ENCODE measurements at regions not wholly inside any gene's neighbourhood (a gene's known extent, or its start where the extent isn't known, plus 50 kb on each side); places are given as distances from the start of the nearest gene placed in this dataset.

DNA sequence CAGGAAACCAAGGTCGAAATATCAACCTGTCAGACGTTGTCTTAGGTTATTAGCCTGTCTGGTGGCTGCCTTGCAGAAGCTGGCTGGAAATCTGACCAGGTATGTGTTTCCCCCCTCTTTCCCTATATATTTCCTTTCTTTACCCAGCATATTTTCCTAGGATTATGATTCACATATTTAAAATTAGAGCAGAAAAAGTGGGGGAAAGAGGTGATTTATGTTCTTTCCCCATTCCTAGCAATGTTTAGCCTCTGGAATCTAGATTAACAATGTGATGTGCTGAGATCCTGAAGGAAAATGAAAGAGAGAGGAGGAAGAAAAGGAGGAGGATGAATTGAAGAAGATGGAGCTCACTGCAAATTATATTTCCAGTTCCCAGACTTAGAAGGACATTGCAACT lies 421.4 kb upstream of the AUTS2 start:
- Mint-ChIP-seq H3K9me3 (peaks cover 4 to 7% of the 10 kb centered on the region in 2 donors), H3K36me3 (peaks cover 1 to 9% of the 10 kb centered on the region in 2 donors), H3K27ac (no peak overlapping the region), H3K4me3 (no peak overlapping the region), H3K4me1 (peaks cover 18 to 23% of the 10 kb centered on the region in 2 donors), H3K27me3 (peaks cover 1 to 11% of the 10 kb centered on the region in 2 donors)
- DNase-seq (no peak), ATAC-seq (replicated peaks) (no peak)

DNA sequence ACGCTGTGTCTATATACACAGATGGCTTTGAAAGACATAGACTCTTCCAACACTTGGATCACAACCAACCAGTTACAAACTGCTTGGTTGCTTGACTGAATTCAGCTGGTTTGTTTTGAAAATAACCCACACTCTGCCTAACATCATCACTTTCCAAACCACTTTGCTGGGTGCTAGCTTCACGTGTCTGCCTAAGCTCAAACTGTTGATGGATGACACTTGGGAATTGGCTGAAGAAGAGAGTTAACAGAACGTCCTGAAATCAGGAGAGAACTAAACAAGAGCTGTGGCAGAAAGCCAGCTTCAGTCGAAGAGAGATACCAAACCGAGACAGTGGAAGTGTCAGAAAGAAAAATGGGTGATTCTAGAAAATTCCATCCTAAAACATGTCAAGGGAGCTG lies 420.8 kb upstream of the AUTS2 start:
- Mint-ChIP-seq H3K4me3 (no peak overlapping the region), H3K27ac (no peak overlapping the region), H3K36me3 (peaks cover 1 to 13% of the 10 kb centered on the region in 2 donors), H3K9me3 (peaks cover 6 to 8% of the 10 kb centered on the region in 2 donors), H3K27me3 (peaks cover 0 to 11% of the 10 kb centered on the region in 2 donors), H3K4me1 (peaks cover 19 to 29% of the 10 kb centered on the region in 2 donors)
- ATAC-seq (replicated peaks) (no peak), DNase-seq (no peak)

DNA sequence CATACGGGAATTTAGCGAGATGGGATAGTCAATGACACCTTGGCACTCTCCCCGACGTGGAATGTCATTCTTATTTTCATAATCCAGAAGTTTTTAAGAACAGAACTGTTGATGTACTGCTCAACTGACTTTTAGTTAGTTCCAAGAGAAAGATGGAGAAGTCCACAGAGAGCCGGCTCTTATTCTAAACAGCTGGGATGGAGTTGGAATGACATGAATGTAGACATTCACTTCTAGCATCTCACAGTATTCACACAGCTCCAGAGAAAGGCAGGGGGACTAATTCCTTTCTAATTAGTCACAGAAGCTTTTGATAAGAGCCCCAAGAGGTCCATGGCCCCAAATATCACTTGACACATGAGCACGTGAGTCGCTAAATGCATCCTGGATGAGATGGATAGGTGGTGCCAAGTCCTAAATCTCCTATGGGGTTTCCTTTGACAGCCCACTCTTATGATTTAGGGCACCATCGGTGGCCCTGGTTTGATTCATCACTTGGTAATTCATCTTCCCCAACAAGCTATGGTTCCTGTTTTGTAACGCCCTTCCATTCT lies 420.3 kb upstream of the AUTS2 start:
- Mint-ChIP-seq H3K4me3 (no peak overlapping the region), H3K9me3 (peaks cover 9 to 10% of the 10 kb centered on the region in 2 donors), H3K4me1 (peaks cover 24 to 35% of the 10 kb centered on the region in 2 donors), H3K36me3 (peaks cover 1 to 16% of the 10 kb centered on the region in 2 donors), H3K27ac (no peak overlapping the region), H3K27me3 (peaks cover 0 to 11% of the 10 kb centered on the region in 2 donors)
- no peak for ATAC-seq (replicated peaks)
- no peak for DNase-seq

DNA sequence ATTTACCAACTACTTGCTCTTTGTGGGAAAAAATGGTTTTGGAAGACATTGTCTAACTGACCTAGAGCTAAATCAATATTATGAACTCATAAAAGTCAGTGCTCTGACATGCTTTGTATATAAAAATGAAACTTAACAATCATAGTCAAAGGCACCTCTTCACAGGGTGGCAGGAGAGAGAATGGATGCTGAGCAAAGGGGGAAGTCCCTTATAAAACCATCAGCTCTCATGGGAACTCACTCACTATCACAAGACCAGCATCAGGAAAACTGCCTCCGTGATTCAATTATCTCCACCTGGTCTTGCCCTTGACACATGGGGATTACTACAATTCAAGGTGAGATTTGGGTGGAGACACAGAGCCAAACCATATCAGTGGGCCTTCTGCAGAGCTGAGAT lies 417.6 kb upstream of the AUTS2 start:
- H3K36me3 Mint-ChIP-seq, result peaks cover 1 to 16% of the 10 kb centered on the region in 2 donors
- peak overlapping the region; percentile 65 for H3K27ac Mint-ChIP-seq
- no peaks in the 10 kb centered on the region for H3K27me3 Mint-ChIP-seq
- H3K4me3 Mint-ChIP-seq, result no peak overlapping the region
- DNase-seq (no peak), ATAC-seq (replicated peaks) (peak; percentile 43 to 59)
- peaks cover 22 to 46% of the 10 kb centered on the region in 2 donors for H3K4me1 Mint-ChIP-seq
- H3K9me3 Mint-ChIP-seq, result peaks cover 9 to 10% of the 10 kb centered on the region in 2 donors

DNA sequence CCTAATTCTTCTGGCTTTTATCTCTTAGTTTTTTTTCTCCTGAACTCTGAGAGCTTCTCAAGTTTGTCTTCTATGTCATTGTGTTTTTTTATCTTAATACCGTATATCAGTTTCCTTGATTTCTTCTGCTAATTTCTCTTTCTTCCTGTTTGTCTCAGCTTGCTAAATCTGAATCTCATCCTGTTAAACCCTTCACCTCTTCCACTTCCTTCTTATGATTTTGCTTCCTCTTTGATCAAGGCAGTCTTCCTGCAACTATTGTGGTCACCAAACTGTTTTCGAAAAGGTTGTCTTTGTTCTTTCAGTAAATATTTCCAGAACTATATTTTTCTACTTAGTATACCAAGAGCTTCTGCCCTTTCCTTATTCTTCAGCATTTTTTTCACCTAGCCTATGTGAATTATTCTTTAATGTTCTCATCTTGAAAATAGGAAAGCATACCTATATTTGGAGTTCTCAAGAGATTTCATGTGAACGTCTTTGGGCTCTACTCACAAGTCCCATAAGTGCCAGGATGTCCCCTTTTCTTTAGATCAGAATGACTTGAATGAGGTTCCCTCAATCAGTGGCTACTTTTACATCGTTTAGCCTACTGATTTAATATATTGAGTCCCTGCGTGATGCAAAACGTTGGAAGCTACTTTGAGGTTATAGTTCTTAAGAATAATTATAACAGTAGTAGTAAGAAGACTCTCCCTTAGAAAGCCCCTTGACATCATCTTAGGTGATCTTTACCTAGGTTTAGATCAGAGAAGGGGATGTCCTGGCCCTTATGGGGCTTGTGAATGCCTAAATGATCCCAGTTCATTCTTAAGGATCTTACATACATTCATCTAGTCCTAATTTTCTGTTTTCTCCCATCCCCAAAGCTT lies 415.4 kb upstream of the AUTS2 start:
- peaks cover 1 to 16% of the 10 kb centered on the region in 2 donors for H3K36me3 Mint-ChIP-seq
- H3K4me3 Mint-ChIP-seq, result peak overlapping the region; percentile 7 to 16
- peak overlapping the region; percentile 83 for H3K27ac Mint-ChIP-seq
- peak; percentile 67 to 79 for ATAC-seq (replicated peaks)
- DNase-seq, result no peak
- peaks cover 21 to 46% of the 10 kb centered on the region in 2 donors for H3K4me1 Mint-ChIP-seq
- H3K27me3 Mint-ChIP-seq, result no peaks in the 10 kb centered on the region
- H3K9me3 Mint-ChIP-seq, result peaks cover 15 to 18% of the 10 kb centered on the region in 2 donors

DNA sequence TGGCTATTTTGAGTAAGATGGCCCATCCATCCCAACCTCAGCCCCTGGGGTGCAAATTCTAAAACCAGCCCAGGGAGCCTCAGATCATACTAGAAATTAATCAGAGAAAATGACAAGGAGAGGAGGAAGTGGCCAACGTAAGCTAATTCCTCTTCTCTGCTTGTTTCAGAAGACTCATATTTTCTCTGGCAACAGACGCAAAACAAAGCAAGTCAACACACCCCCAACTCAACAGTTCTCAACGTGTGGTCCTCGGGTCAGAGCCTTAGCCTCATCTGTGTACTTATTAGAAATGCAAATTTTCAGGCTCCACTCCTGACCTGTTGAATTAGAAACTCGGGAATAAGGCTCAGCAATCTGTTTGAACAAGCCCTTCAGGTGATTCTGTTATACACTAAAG lies 413.9 kb upstream of the AUTS2 start:
- DNase-seq, result no peak
- Mint-ChIP-seq H3K36me3 (peaks cover 1 to 16% of the 10 kb centered on the region in 2 donors), H3K27ac (peak overlapping the region; percentile 89), H3K4me1 (peaks cover 23 to 46% of the 10 kb centered on the region in 2 donors), H3K4me3 (peak overlapping the region; percentile 43 to 55), H3K27me3 (no peaks in the 10 kb centered on the region), H3K9me3 (peaks cover 15 to 18% of the 10 kb centered on the region in 2 donors)
- ATAC-seq (replicated peaks), result peak; percentile 58 to 65

DNA sequence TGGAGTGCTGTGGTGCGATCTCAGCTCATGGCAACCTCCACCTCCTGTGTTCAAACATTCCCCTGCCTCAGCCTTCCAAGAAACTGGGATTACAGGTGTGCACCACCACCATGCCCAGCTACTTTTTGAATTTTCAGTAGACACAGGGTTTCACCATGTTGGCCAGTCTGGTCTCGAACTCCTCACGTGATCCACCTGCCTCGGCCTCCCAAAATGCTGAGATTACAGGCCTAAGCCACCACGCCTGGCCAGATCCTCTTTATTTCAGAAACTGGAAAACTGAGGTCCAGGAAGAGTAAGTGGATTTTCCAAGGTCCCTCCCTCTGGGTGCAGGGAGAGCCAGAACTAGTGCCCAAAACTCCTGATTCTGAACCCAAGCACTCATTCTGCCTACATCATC lies 413.1 kb upstream of the AUTS2 start:
- DNase-seq, result no peak
- Mint-ChIP-seq H3K27me3 (no peaks in the 10 kb centered on the region), H3K4me1 (peaks cover 20 to 41% of the 10 kb centered on the region in 2 donors), H3K36me3 (peaks cover 1 to 12% of the 10 kb centered on the region in 2 donors), H3K27ac (peak overlapping the region; percentile 20), H3K4me3 (no peak overlapping the region), H3K9me3 (peaks cover 11 to 14% of the 10 kb centered on the region in 2 donors)
- no peak for ATAC-seq (replicated peaks)

DNA sequence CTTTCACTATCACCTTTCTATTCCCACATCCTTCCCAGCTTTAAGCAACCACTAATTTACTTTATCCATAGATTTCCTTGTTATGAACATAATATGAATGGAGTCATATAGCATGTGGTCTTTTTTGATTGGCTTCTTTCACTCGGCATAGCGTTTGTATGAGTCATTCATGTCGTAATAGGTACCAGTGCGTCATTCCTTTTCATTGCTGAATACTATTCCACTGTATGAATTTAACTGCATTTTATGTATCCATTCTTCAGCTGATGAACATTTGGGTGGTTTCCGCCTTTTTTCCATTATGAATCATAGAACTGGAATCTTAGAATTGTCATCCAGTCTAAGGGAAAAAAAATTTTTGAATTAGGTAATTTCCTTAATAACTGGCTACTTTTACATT lies 411.3 kb upstream of the AUTS2 start:
- DNase-seq (no peak), ATAC-seq (replicated peaks) (no peak)
- Mint-ChIP-seq H3K9me3 (peaks cover 10 to 14% of the 10 kb centered on the region in 2 donors), H3K36me3 (peaks cover 0 to 6% of the 10 kb centered on the region in 2 donors), H3K27me3 (no peaks in the 10 kb centered on the region), H3K27ac (no peak overlapping the region), H3K4me1 (peaks cover 29 to 45% of the 10 kb centered on the region in 2 donors), H3K4me3 (no peak overlapping the region)

DNA sequence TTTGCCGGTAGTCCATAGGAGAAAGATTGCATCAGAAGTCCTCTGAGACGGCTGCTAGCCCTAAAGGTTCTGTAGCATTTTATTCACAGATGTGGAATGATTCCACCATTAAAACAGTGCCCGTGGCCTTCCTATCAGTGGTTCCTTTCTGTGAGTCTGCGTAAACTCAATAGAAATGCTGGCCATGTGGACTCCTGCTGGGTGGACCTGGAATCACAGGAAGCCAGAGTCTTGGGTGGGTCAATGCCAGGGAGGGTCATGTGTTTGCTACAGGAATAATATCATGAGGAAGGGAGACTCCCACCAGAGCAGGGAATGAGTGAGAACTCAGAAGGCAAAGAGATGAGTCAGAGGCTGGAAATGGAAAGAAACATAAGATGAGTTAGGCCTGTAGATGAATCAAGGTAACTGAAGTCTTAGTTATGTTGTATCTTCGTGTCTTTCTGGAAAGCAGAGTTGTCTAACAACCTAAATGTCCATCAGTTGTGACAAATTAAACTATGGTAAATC lies 410.4 kb upstream of the AUTS2 start:
- ATAC-seq (replicated peaks) (no peak), DNase-seq (no peak)
- Mint-ChIP-seq H3K9me3 (peaks cover 6 to 9% of the 10 kb centered on the region in 2 donors), H3K27me3 (no peaks in the 10 kb centered on the region), H3K36me3 (no peaks in the 10 kb centered on the region), H3K27ac (no peak overlapping the region), H3K4me3 (no peak overlapping the region), H3K4me1 (peaks cover 27 to 39% of the 10 kb centered on the region in 2 donors)

DNA sequence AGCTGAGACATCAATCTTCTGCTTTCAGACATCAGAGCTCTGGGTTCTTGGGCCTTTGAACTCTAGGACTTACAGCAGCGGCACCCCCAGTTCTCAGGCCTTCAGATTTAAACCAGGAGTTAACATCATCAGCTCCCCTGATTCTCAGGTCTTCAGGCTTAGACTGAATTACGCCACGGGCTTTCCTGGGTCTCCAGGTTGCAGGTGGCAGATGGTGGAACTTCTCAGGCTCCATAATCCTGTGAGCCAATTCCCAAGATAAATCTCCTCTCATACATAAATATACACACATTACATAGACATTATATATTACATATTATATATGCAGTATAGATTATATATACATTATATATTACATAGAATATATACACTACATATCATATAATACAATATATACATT lies 408.9 kb upstream of the AUTS2 start:
- H3K9me3 Mint-ChIP-seq, result peaks cover 9 to 13% of the 10 kb centered on the region in 2 donors
- ATAC-seq (replicated peaks), result no peak
- no peaks in the 10 kb centered on the region for H3K27me3 Mint-ChIP-seq

DNA sequence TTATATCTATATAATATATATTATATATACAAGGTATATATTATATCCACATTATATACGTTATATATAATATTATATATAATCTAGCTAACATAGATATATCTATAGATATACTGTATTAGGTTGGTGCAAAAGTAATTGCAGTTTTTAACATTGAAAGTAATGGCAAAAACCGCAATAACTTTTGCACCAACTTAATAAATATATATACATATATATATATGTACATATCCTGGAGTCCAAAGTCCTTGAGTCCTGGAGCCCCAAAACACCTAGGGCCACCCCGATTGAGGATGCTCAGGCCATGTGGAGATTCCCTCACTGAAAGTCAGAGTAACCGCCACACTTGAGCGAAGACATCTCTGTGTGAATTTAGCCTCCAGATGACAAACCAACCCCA lies 408.2 kb upstream of the AUTS2 start:
- ATAC-seq (replicated peaks), result no peak
- Mint-ChIP-seq H3K27ac (no peak overlapping the region), H3K4me1 (peaks cover 17 to 21% of the 10 kb centered on the region in 2 donors), H3K9me3 (peaks cover 9 to 13% of the 10 kb centered on the region in 2 donors), H3K27me3 (no peaks in the 10 kb centered on the region), H3K36me3 (peaks cover 0 to 1% of the 10 kb centered on the region in 2 donors), H3K4me3 (no peak overlapping the region)
- DNase-seq, result no peak

More for the DNA sequence above, 408.9 kb upstream of the AUTS2 start:
- DNase-seq, result no peak
- Mint-ChIP-seq H3K27ac (no peak overlapping the region), H3K4me1 (peaks cover 19 to 24% of the 10 kb centered on the region in 2 donors), H3K36me3 (peaks cover 0 to 1% of the 10 kb centered on the region in 2 donors), H3K4me3 (no peak overlapping the region)

DNA sequence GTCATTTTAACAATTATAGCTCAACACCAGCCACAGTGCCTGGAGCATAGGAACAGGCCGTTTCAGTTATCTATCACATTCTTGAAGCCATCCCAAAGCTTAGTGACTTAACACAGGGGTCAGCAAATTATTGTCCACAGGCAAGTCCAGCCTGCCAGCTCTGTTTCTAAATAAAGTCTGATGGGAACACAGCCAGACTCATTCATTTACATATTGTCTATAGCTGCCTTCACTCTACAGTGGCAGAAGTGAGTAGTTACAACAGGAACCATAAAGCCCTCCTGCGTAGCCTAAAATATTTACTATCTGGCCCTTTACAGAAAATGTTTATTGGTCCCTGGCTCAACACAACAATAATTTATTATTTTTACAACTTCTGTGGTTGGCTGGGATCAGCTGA lies 407.5 kb upstream of the AUTS2 start:
- Mint-ChIP-seq H3K27me3 (no peaks in the 10 kb centered on the region), H3K9me3 (peaks cover 9 to 12% of the 10 kb centered on the region in 2 donors), H3K4me3 (no peak overlapping the region), H3K36me3 (peaks cover 0 to 1% of the 10 kb centered on the region in 2 donors), H3K27ac (no peak overlapping the region), H3K4me1 (peaks cover 17 to 21% of the 10 kb centered on the region in 2 donors)
- ATAC-seq (replicated peaks), result no peak
- DNase-seq, result no peak

DNA sequence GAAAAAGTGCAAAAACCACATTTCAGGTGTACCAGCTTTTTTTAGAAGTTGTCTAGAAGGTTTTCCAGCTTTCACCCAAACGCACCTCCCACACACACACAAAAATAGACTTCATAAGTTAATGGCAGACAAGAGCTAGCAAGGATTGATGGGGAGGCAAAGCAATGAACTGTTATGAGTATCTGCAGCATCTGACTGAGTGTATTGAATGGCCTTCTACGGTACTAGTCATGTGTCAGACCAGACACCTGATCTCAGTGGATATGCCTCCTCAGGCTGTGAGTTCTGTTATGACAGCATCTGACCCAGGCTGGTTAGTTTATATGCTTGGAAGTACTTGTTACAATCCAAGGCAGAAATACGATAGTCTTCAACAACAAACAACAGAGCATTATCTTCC lies 406.1 kb upstream of the AUTS2 start:
- DNase-seq (peak; percentile 25), ATAC-seq (replicated peaks) (peak; percentile 87 to 89)
- Mint-ChIP-seq H3K9me3 (peaks cover 7 to 11% of the 10 kb centered on the region in 2 donors), H3K27me3 (no peaks in the 10 kb centered on the region), H3K4me3 (no peak overlapping the region), H3K36me3 (peaks cover 0 to 1% of the 10 kb centered on the region in 2 donors), H3K27ac (no peak overlapping the region), H3K4me1 (peaks cover 17 to 21% of the 10 kb centered on the region in 2 donors)

DNA sequence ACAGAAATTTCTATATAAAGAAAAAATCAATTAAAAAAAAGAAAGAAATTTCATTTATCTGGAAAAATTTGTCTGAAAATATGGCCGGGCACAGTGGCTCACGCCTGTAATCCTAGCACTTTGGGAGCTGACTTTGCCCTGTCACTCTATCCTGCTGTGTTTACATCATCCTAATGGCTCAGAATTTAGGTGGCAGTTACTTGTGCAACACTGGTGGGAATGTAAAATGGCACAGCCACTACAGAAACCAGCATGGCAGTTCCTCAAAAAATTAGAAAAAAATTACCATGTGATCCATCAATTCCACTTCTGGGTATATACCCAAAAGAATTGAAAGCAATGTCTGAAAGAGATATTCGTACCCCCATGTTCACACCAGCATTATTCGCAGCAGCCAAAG lies 405.2 kb upstream of the AUTS2 start:
- Mint-ChIP-seq H3K4me1 (peaks cover 15 to 21% of the 10 kb centered on the region in 2 donors), H3K27ac (no peak overlapping the region), H3K27me3 (no peaks in the 10 kb centered on the region), H3K4me3 (no peak overlapping the region), H3K9me3 (peaks cover 7 to 11% of the 10 kb centered on the region in 2 donors), H3K36me3 (peaks cover 0 to 1% of the 10 kb centered on the region in 2 donors)
- ATAC-seq (replicated peaks) (no peak), DNase-seq (no peak)

All from stimulated activated naive B cell treated with anti-CD40 and anti-IgM and Interleukin-4, amounts not matched to agents 10 μg/mL and 1 μg/mL and 100 μg/mL, for 72 hours (primary cell).